ENCODE measurements at regions not wholly inside any gene's neighbourhood (a gene's known extent, or its start where the extent isn't known, plus 50 kb on each side); places are given as distances from the start of the nearest gene placed in this dataset.

- TF ChIP-seq YY1 (IDR thresholded peaks at IDR 0.05; ENCODE audit: low read depth) (no peak), CEBPB (IDR thresholded peaks at IDR 0.05) (no peak), MAX (IDR thresholded peaks at IDR 0.05) (no peak), EP300 (IDR thresholded peaks at IDR 0.05; ENCODE audit: borderline replicate concordance) (no peak), RAD21 (IDR thresholded peaks at IDR 0.05; ENCODE audit: low read depth) (no peak), TCF12 (IDR thresholded peaks at IDR 0.05; ENCODE audit: low read depth) (no peak)
- TF ChIP-seq, protein P1, sequence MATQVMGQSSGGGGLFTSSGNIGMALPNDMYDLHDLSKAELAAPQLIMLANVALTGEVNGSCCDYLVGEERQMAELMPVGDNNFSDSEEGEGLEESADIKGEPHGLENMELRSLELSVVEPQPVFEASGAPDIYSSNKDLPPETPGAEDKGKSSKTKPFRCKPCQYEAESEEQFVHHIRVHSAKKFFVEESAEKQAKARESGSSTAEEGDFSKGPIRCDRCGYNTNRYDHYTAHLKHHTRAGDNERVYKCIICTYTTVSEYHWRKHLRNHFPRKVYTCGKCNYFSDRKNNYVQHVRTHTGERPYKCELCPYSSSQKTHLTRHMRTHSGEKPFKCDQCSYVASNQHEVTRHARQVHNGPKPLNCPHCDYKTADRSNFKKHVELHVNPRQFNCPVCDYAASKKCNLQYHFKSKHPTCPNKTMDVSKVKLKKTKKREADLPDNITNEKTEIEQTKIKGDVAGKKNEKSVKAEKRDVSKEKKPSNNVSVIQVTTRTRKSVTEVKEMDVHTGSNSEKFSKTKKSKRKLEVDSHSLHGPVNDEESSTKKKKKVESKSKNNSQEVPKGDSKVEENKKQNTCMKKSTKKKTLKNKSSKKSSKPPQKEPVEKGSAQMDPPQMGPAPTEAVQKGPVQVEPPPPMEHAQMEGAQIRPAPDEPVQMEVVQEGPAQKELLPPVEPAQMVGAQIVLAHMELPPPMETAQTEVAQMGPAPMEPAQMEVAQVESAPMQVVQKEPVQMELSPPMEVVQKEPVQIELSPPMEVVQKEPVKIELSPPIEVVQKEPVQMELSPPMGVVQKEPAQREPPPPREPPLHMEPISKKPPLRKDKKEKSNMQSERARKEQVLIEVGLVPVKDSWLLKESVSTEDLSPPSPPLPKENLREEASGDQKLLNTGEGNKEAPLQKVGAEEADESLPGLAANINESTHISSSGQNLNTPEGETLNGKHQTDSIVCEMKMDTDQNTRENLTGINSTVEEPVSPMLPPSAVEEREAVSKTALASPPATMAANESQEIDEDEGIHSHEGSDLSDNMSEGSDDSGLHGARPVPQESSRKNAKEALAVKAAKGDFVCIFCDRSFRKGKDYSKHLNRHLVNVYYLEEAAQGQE (IDR thresholded peaks at IDR 0.05; ENCODE audit: low read depth), result no peak
These were observed 466.0 kb downstream of the GJA1 start for GRCh38 chr6:121901432-121901831.

Measured in Ishikawa (cell line).